HepG2 (cell line): ENCODE measurements at regions not wholly inside any gene's neighbourhood (a gene's known extent, or its start where the extent isn't known, plus 50 kb on each side); places are given as distances from the start of the nearest gene placed in this dataset.

Experiments
- ATAC-seq: fragments of 200-7000 bp; cut with Tn5 transposase; 3 replicates; pipeline ENCODE4 v1.9.1; 2020; ENCODE audit warnings: mild to moderate bottlenecking, moderate library complexity
- BruUV-seq: library from RNA; stranded (reverse); fragments of 400-500 nt; replicated peaks from 2 replicates; lab custom pipeline; 2021; lab: Mats Ljungman, UMichigan
- CTCF ChIA-PET: fragments of 300-600 bp; formaldehyde crosslinking; extraction: SDS; loops from one replicate; lab custom pipeline; 2021; ENCODE audit warnings: low total read pairs, inconsistent platforms, low intra/inter-chr PET ratio; lab: Yijun Ruan, JAX
- POLR2A ChIA-PET: fragments of 350-600 bp; sonication (Branson Sonifier 250); formaldehyde crosslinking; loops from one replicate; lab custom pipeline; 2020; ENCODE audit warnings: antibody characterized with exemption, inconsistent platforms; lab: Yijun Ruan, JAX
- DNase-seq: peaks from one replicate; pipeline ENCODE4 v3.0.0-alpha.2; 2015; ENCODE audit warnings: low spot score
- FAIRE-seq: peaks from 3 replicates; lab custom pipeline; 2011; peaks lifted over from hg19 to GRCh38; lab: Jason Lieb, UNC
- H2AFZ ChIP-seq: one replicate; pipeline ENCODE4 v1.6.1; 2011; ENCODE audit warnings: low read length, inconsistent platforms
- H3K27ac ChIP-seq: fragments of 300-600 bp; 3 replicates; pipeline ENCODE4 v1.8.0; 2011; ENCODE audit warnings: mixed run types, mild to moderate bottlenecking, mixed read lengths, low read length, inconsistent platforms; ENCODE audit not compliant: insufficient read depth; ENCODE audit errors: extremely low read length
- H3K27me3 ChIP-seq, 2 experiments: fragments of 200-600 bp in 1 of 2; 2 replicates in 1 of 2; 3 replicates in 1 of 2; pipeline versions ENCODE4 v1.6.0 to v1.8.0; 2011; ENCODE audit warnings: low read length in 2 of 2, mild to moderate bottlenecking in 2 of 2, moderate library complexity in 2 of 2, inconsistent platforms in 1 of 2; ENCODE audit not compliant: insufficient read depth in 2 of 2, control insufficient read depth in 1 of 2
- H3K36me3 ChIP-seq, 2 experiments: fragments of 200-600 bp in 1 of 2; replicated peaks in 1 of 2; 2 replicates in 1 of 2; 3 replicates in 1 of 2; pipeline versions ENCODE4 v1.5.1 to v1.8.0; 2011; ENCODE audit warnings: low read length in 2 of 2, inconsistent platforms in 1 of 2; ENCODE audit not compliant: insufficient read depth in 2 of 2, control insufficient read depth in 1 of 2
- H3K4me1 ChIP-seq: 2 replicates; pipeline ENCODE4 v1.5.1; 2012; ENCODE audit warnings: low read length, inconsistent platforms; ENCODE audit not compliant: insufficient read depth
- H3K4me2 ChIP-seq: 2 replicates; pipeline ENCODE4 v1.6.0; 2011; ENCODE audit warnings: low read depth, low read length, inconsistent platforms
- H3K4me3 ChIP-seq, 3 experiments: fragments of 200-600 bp in 1 of 3; sonication (generic), shearing (Covaris generic) in 1 of 3; replicated peaks in 1 of 3; 2 replicates each; pipeline ENCODE4 v1.5.1; 2011 to 2016; ENCODE audit warnings: low read length in 3 of 3, inconsistent platforms in 2 of 3, low read depth in 2 of 3, mild to moderate bottlenecking in 2 of 3, control low read depth in 1 of 3, mixed read lengths in 1 of 3; ENCODE audit not compliant: insufficient read depth in 1 of 3
- H3K79me2 ChIP-seq: one replicate; pipeline ENCODE4 v1.6.1; 2011; ENCODE audit warnings: low read length, inconsistent platforms; ENCODE audit not compliant: insufficient read depth
- H3K9ac ChIP-seq: 2 replicates; pipeline ENCODE4 v1.6.0; 2011; ENCODE audit warnings: mild to moderate bottlenecking, low read depth, low read length, inconsistent platforms; ENCODE audit not compliant: insufficient read depth
- H3K9me3 ChIP-seq: 2 replicates; pipeline ENCODE4 v1.5.1; 2012; ENCODE audit warnings: mild to moderate bottlenecking, low read length
- H4K20me1 ChIP-seq: 2 replicates; pipeline ENCODE4 v1.6.0; 2011; ENCODE audit warnings: inconsistent platforms, mild to moderate bottlenecking, low read length, moderate library complexity; ENCODE audit not compliant: insufficient read depth
- EP300 ChIP-seq, 3 experiments: sonication (generic) in 1 of 3; formaldehyde crosslinking in 1 of 3; IDR thresholded peaks; 2 replicates each; pipeline versions ENCODE4 v1.5.1 to v1.6.1; 2011 to 2020; ENCODE audit warnings: low read depth in 2 of 3, low read length in 2 of 3, borderline replicate concordance in 1 of 3, improper control_type of control experiment in 1 of 3, mild to moderate bottlenecking in 1 of 3, missing genetic modification reagents in 1 of 3, moderate library complexity in 1 of 3
- ETV5 ChIP-seq: IDR thresholded peaks from 2 replicates; pipeline ENCODE4 v1.6.1; 2018; ENCODE audit warnings: missing biosample characterization, missing genetic modification reagents, inconsistent platforms, borderline replicate concordance
- FOXP1 ChIP-seq, 2 experiments: fragments of 450-650 bp in 1 of 2; IDR thresholded peaks; 2 replicates each; pipeline ENCODE4 v1.6.1; 2017 to 2018; ENCODE audit warnings: antibody characterized with exemption in 1 of 2
- NFKB2 ChIP-seq: sonication (generic); formaldehyde crosslinking; IDR thresholded peaks from 2 replicates; pipeline ENCODE4 v1.4.0; 2020; ENCODE audit warnings: missing genetic modification reagents, borderline replicate concordance
- POLR2AphosphoS2 ChIP-seq: IDR thresholded peaks from 2 replicates; pipeline ENCODE4 v1.6.1; 2011; ENCODE audit warnings: low read depth, low read length, improper control_type of control experiment
- SIN3A ChIP-seq: IDR thresholded peaks from 2 replicates; pipeline ENCODE4 v1.6.1; 2011; ENCODE audit warnings: low read depth, mild to moderate bottlenecking, control low read depth, low read length, borderline replicate concordance
- TARDBP ChIP-seq: sonication (generic); formaldehyde crosslinking; IDR thresholded peaks from 2 replicates; pipeline ENCODE4 v1.8.0; 2022; ENCODE audit warnings: mild to moderate bottlenecking, missing genetic modification reagents
- TEAD3 ChIP-seq: optimal IDR thresholded peaks from 2 replicates; pipeline ENCODE3; 2016; ENCODE audit warnings: borderline replicate concordance
- ZBTB1 ChIP-seq: sonication (generic); formaldehyde crosslinking; IDR thresholded peaks from 2 replicates; pipeline ENCODE4 v1.4.0; 2020; ENCODE audit warnings: missing genetic modification reagents, borderline replicate concordance
- ZFX ChIP-seq: sonication (generic); formaldehyde crosslinking; IDR thresholded peaks from 2 replicates; pipeline ENCODE4 v1.4.0; 2020; ENCODE audit warnings: mild to moderate bottlenecking, low read depth, missing genetic modification reagents, moderate library complexity
- ZNF101 ChIP-seq: sonication (generic); formaldehyde crosslinking; IDR thresholded peaks from 2 replicates; pipeline ENCODE4 v1.4.0; 2020; ENCODE audit warnings: mild to moderate bottlenecking, low read depth, missing genetic modification reagents, borderline replicate concordance
- ZNF121 ChIP-seq: sonication (generic); formaldehyde crosslinking; IDR thresholded peaks from 2 replicates; pipeline ENCODE4 v1.5.0; 2020; ENCODE audit warnings: mild to moderate bottlenecking, missing genetic modification reagents
- ZNF138 ChIP-seq: sonication (generic); formaldehyde crosslinking; IDR thresholded peaks from 2 replicates; pipeline ENCODE4 v1.5.0; 2020; ENCODE audit warnings: mild to moderate bottlenecking, low read depth, missing genetic modification reagents
- ZNF446 ChIP-seq: sonication (generic); formaldehyde crosslinking; IDR thresholded peaks from 2 replicates; pipeline ENCODE4 v1.5.0; 2020; ENCODE audit warnings: mild to moderate bottlenecking, missing genetic modification reagents
- WGBS: methylation state at CpG from one replicate; pipeline ENCODE4 v1.1.6; 2017; ENCODE audit warnings: low lambda C conversion rate; 5-methylcytosine and 5-hydroxymethylcytosine counted together
- in situ Hi-C: cut with HindIII; loops from 2 replicates; pipeline ENCODE4 v1.10.0; 2017; ENCODE audit warnings: low pct_unique_long_range_greater_than_20kb; ENCODE audit not compliant: extremely low pct_ligation_motif_present
- intact Hi-C: fragments of 100-400 bp; cut with micrococcal nuclease; formaldehyde crosslinking; loops from one replicate; pipeline ENCODE4 v1.10.0; 2022; ENCODE audit not compliant: unreplicated experiment
- TF ChIP-seq, protein P1 (sequence below): sonication (generic); formaldehyde crosslinking; IDR thresholded peaks from 2 replicates; pipeline ENCODE4 v1.4.0; 2020; ENCODE audit warnings: low read depth, missing genetic modification reagents
- TF ChIP-seq, protein P2 (sequence below): IDR thresholded peaks from 2 replicates; pipeline ENCODE4 v1.6.1; 2018; ENCODE audit warnings: missing genetic modification reagents
- TF ChIP-seq, protein P3 (sequence below): sonication (generic); formaldehyde crosslinking; IDR thresholded peaks from 2 replicates; pipeline ENCODE4 v1.5.1; 2020; ENCODE audit warnings: mild to moderate bottlenecking, missing genetic modification reagents, moderate library complexity
- TF ChIP-seq, protein P4 (sequence below): sonication (generic); formaldehyde crosslinking; IDR thresholded peaks from 2 replicates; pipeline ENCODE4 v1.8.1; 2022; ENCODE audit warnings: mild to moderate bottlenecking, missing genetic modification reagents

DNA sequence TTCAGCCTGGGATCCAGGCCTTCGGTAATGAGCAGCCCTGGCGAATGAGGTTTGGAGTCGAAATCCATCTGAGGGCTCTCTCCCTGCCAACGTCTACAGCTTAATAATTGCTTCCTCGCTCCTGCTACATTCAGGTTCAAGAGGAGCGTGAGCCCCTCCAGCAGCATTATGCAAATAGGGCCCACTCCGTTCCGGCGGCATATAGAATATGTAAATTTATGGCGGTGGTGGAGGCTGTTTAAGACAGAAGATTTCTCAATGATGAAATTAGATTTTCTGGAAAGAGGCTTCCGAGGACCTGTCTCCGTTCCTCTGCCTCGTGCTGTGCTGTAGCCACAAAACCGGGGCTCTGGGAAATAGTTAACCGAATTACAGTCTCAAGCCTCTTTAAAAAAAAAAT, 402.8 kb downstream of the MIAT start:
- no peak overlapping the region for H3K4me3 ChIP-seq
- peaks cover 0 to 9% of the 10 kb centered on the region in 2 experiments; a peak in 1 of 5 replicates for H3K27me3 ChIP-seq
- no peak for ATAC-seq
- H3K36me3 ChIP-seq, result no peaks in the 10 kb centered on the region
- H2AFZ ChIP-seq, result no peak overlapping the region
- H4K20me1 ChIP-seq, result no peaks in the 10 kb centered on the region
- intact Hi-C loops, result no loop called here
- FAIRE-seq, result no peak
- CTCF ChIA-PET, result no interaction called here
- H3K79me2 ChIP-seq, result no peaks in the 10 kb centered on the region
- in situ Hi-C loops, result no loop called here
- no peak overlapping the region for H3K27ac ChIP-seq
- H3K9ac ChIP-seq, result no peak overlapping the region
- DNase-seq, result no peak
- POLR2A ChIA-PET, result no interaction called here
- no peak overlapping the region for H3K4me2 ChIP-seq
- BruUV-seq, result no TSS peak
- H3K9me3 ChIP-seq, result no peaks in the 10 kb centered on the region
- H3K4me1 ChIP-seq, result no peaks in the 10 kb centered on the region
- 11% methylated on average over 14 of the region's 15 CpGs for WGBS
- TF ChIP-seq EP300 (IDR thresholded peaks at IDR 0.05; ENCODE audit: low read depth in 2 of 2, low read length in 2 of 2) (no peak), EP300 (CRISPR knock-in tag; IDR thresholded peaks at IDR 0.05; ENCODE audit: borderline replicate concordance) (no peak), FOXP1 (IDR thresholded peaks at IDR 0.05) (no peak), FOXP1 (CRISPR knock-in tag; IDR thresholded peaks at IDR 0.05) (no peak), ZNF138 (no peak), ZBTB1 (CRISPR knock-in tag) (no peak), ZNF446 (CRISPR knock-in tag) (no peak), TARDBP (no peak), ETV5 (CRISPR knock-in tag) (no peak), TEAD3 (CRISPR knock-in tag) (no peak), ZNF121 (CRISPR knock-in tag) (no peak), ZFX (CRISPR knock-in tag) (no peak), POLR2AphosphoS2 (no peak), ZNF101 (CRISPR knock-in tag) (no peak), SIN3A (no peak), NFKB2 (no peak)
- TF ChIP-seq, protein P1, sequence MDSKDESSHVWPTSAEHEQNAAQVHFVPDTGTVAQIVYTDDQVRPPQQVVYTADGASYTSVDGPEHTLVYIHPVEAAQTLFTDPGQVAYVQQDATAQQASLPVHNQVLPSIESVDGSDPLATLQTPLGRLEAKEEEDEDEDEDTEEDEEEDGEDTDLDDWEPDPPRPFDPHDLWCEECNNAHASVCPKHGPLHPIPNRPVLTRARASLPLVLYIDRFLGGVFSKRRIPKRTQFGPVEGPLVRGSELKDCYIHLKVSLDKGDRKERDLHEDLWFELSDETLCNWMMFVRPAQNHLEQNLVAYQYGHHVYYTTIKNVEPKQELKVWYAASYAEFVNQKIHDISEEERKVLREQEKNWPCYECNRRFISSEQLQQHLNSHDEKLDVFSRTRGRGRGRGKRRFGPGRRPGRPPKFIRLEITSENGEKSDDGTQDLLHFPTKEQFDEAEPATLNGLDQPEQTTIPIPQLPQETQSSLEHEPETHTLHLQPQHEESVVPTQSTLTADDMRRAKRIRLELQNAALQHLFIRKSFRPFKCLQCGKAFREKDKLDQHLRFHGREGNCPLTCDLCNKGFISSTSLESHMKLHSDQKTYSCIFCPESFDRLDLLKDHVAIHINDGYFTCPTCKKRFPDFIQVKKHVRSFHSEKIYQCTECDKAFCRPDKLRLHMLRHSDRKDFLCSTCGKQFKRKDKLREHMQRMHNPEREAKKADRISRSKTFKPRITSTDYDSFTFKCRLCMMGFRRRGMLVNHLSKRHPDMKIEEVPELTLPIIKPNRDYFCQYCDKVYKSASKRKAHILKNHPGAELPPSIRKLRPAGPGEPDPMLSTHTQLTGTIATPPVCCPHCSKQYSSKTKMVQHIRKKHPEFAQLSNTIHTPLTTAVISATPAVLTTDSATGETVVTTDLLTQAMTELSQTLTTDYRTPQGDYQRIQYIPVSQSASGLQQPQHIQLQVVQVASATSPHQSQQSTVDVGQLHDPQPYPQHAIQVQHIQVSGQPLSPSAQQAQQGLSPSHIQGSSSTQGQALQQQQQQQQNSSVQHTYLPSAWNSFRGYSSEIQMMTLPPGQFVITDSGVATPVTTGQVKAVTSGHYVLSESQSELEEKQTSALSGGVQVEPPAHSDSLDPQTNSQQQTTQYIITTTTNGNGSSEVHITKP (CRISPR knock-in tag), result no peak
- TF ChIP-seq, protein P2, sequence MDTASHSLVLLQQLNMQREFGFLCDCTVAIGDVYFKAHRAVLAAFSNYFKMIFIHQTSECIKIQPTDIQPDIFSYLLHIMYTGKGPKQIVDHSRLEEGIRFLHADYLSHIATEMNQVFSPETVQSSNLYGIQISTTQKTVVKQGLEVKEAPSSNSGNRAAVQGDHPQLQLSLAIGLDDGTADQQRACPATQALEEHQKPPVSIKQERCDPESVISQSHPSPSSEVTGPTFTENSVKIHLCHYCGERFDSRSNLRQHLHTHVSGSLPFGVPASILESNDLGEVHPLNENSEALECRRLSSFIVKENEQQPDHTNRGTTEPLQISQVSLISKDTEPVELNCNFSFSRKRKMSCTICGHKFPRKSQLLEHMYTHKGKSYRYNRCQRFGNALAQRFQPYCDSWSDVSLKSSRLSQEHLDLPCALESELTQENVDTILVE (CRISPR knock-in tag), result no peak
- TF ChIP-seq, protein P3, sequence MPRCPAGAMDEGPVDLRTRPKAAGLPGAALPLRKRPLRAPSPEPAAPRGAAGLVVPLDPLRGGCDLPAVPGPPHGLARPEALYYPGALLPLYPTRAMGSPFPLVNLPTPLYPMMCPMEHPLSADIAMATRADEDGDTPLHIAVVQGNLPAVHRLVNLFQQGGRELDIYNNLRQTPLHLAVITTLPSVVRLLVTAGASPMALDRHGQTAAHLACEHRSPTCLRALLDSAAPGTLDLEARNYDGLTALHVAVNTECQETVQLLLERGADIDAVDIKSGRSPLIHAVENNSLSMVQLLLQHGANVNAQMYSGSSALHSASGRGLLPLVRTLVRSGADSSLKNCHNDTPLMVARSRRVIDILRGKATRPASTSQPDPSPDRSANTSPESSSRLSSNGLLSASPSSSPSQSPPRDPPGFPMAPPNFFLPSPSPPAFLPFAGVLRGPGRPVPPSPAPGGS (CRISPR knock-in tag), result no peak
- TF ChIP-seq, protein P4, sequence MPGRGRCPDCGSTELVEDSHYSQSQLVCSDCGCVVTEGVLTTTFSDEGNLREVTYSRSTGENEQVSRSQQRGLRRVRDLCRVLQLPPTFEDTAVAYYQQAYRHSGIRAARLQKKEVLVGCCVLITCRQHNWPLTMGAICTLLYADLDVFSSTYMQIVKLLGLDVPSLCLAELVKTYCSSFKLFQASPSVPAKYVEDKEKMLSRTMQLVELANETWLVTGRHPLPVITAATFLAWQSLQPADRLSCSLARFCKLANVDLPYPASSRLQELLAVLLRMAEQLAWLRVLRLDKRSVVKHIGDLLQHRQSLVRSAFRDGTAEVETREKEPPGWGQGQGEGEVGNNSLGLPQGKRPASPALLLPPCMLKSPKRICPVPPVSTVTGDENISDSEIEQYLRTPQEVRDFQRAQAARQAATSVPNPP (CRISPR knock-in tag), result no peak
